ENCODE measurements at regions not wholly inside any gene's neighbourhood (a gene's known extent, or its start where the extent isn't known, plus 50 kb on each side); places are given as distances from the start of the nearest gene placed in this dataset.

DNA sequence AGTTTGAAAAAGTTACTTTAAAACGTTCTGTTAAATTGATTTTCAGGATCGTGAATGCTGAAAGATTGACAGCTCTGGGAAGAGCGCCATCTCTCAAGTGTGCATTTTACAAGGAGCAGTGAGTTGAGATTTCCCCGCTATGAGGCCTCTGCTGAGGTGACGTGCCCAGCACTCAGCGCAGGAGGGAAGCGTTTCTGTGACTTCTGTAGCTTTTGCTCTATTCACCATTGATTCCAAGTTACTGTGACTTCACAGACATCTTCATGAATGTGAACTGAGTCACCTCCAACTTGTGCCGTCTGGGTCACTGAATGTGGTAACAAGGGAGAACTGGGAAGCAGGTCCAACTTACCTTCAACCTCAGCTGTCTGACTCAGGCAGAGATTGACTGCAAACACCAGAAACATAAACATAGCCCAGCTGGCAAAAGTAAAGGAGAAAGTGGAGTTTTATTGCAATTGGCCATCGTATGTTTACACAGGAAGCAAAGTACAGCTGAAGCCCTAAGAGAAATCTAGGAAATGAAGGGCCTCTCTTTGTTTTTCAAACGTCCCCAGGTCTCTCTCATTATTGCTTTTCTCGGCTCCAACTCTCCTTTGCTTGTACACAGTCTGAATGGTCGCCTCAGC is 428.8 kb upstream of the CLINT1 start:
- TF ChIP-seq, protein P1, sequence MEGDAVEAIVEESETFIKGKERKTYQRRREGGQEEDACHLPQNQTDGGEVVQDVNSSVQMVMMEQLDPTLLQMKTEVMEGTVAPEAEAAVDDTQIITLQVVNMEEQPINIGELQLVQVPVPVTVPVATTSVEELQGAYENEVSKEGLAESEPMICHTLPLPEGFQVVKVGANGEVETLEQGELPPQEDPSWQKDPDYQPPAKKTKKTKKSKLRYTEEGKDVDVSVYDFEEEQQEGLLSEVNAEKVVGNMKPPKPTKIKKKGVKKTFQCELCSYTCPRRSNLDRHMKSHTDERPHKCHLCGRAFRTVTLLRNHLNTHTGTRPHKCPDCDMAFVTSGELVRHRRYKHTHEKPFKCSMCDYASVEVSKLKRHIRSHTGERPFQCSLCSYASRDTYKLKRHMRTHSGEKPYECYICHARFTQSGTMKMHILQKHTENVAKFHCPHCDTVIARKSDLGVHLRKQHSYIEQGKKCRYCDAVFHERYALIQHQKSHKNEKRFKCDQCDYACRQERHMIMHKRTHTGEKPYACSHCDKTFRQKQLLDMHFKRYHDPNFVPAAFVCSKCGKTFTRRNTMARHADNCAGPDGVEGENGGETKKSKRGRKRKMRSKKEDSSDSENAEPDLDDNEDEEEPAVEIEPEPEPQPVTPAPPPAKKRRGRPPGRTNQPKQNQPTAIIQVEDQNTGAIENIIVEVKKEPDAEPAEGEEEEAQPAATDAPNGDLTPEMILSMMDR (IDR thresholded peaks at IDR 0.05): no peak
- no peak for TF ChIP-seq POLR2A (IDR thresholded peaks at IDR 0.05)

Data from Peyer's patch (tissue), 4 donors.